NCI-H69 (cell line): ENCODE measurements at regions not wholly inside any gene's neighbourhood (a gene's known extent, or its start where the extent isn't known, plus 50 kb on each side); places are given as distances from the start of the nearest gene placed in this dataset.
A peak's percentile ranks its signal among the peaks of the same experiment; 100 is the strongest.
"Not testable (repeated sequence)": the region's sequence is repeated elsewhere in the genome, so short reads cannot be mapped to it uniquely, and the experiment has no call there.

Source experiments
- DNase-seq: peaks from one replicate; lab custom pipeline; 2025; lab: John Stamatoyannopoulos, UW

DNA sequence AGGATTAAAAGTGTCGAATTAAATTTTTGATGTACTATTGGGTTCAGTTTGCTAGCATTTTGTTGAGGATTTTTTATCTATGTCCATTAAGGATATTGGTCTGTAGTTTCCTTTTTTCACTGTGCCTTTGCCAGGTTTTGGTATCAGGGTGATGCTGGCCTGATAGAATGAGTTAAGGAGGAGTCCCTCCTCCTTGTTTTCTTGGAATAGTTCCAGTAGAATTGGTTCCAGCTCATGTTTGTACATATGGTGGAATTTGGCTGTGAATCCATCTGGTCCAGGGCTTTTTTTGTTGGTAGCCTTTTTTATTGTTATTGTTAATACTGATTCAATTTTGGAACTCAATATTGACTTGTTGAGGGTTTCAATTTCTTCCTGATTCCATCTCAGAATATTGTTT lies 141.8 kb downstream of the SIM1 start:
- peak; percentile 55 for DNase-seq

DNA sequence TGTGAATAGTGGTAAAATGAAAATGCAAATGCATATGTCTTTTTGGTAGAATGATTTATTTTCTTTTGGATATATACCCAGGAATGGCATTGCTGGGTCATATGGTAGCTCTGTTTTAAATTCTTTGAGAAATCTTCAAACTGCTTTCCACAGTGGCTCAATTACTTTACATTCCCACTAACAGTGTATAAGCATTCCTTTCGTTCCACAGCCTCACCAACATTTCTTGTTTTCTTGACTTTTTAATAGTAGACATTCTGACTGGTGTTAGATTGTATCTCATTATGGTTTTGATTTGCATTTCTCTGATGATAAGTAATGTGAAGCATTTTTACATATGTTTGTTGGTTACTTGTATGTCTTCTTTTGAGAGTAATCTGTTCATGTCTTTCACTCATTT lies 144.0 kb downstream of the SIM1 start:
- no peak for DNase-seq

DNA sequence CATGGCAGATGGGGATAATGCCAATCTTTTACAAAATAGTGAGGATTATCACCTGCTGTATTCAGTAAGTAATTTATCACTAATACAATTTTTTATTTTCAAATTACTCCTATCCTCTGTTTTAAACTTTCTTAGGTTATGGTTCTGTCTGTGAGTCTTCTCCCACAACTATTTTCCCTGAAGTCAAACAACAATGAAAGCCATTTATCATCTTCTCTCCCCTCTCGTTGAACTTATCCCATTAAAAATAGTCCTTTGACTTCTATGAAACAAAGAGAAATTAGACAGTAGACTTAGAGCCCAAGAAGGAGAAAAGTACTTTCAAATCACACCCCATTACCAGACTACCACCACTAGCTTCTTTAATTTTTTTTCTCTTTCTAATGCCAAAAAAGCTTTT lies 147.7 kb downstream of the SIM1 start:
- DNase-seq: no peak

DNA sequence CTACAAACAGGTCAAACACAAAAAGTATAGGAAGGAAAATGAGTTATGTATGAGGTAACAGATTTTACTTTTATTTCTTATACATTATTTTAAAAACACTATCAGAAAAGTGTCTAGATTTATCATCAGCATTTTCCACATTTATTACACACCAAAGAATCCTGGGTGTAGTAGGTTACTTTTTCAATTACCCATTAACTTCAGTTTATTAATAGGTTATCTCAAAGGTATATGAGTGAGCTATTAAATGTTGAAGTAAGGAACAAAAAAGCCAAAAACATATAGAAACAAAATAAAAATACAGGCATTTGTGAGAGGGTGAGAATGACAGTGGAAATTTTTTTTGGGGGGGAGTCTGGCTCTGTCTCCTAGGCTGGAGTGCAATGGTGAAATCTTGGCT lies 150.5 kb downstream of the SIM1 start:
- DNase-seq: no peak

DNA sequence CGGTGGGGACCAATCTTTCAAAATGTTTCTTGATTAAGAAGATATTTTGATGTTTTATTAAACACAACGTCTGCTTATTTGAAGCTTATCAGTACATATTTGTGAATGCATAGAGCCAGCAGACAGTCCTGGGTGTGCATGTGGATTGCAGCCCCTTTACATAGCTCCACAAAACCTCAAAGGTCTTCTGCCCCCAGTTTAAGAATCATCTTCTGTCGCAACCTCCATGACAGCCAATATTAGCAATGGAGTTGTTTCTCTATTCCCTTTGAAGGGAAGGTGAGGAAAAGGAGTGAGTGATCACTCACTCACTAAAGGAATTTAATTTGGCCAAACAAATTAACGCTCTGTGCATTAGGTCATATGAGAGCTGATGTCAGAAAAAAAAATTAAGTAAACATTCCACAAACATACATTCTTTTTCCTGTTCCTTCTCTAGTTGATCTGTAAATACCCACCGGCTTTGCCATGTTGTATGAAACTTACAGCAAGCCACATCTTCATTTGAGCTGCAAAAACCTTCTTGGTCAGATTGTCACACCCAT lies 152.9 kb downstream of the SIM1 start:
- no peak for DNase-seq

DNA sequence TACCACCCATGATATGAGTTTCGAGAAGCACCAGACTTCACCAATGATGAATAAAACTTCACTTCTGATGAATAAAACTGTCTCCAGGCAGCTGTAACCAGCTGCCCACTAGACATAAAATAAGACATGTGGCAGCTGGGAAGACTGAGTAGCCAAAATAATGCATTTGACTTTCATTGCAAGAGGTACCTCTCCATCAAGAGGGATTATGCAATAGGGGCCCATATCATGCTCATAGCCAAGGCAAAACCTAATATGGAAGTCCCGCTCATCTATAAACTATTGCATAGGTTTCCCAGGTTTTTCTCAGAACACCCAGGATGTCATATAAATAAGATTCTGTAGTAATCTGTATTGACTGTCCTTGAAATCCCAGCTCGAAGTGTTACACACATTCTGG lies 155.5 kb downstream of the SIM1 start:
- no peak for DNase-seq

DNA sequence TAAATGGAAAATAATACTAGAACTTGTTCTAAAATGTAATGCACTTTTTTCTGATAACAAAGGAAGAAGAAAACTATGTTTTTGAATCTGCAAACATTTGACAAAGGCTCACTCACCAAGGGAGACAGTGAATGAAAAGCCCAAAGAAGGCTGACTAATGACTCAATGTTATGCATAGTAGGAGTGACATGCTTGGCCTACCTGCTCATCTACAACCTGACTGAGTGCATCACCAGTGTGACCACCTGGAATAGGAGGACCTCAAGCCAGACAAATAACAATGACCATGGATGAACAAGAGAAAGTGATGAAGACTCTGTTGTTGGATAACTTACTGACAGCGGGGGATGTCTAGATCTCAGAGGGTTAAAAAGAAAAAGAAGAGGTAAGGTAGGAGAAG lies 157.2 kb downstream of the SIM1 start:
- DNase-seq: no peak

DNA sequence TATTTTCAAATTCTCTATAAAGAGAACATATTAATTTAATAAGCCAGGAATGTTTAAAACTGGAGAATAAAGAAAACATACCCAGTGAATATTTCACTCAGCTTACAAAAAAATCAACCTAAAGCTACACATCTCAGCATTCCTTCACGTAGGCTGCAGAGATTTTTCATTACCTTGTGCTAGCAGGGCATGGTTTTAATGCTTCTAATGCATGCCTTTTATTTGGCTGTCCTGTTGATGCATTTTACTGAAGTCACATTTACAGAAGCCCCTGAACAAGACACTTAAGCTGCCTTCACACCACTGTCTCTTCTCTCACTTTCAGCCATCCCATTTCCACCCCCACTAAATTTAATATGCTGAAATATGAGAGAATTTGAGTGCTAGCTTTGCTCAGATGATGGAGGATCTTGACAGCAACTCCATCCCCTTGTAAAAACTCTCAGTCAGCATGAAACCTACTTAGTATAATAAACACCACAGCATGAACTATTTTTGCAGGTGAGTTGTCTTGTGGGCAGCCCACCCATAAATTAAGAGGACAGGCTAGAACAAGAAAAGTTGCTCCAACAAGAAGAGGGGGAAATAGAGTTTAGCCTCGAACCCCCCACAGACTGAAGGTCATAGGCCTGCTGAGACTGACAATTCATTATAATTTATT lies 159.4 kb downstream of the SIM1 start:
- peak; percentile 39 for DNase-seq

DNA sequence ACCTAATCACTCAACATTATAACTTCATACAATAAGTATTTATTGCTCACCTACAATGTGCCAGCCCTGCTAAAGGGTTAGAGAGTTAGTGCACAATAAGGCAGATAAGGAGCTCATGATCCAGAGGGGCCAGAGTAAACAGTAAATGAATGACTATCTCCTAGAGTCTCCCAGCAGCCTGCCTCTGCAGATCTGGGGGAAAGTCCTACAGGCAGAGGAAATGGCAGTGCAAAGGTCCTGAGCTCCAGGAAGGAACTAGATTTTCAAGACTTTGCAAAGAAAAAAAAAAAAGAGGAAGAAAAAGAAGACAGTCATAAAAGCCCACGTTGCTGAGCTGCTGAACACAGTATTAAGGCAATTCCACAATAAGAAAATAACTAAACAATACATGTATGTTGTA lies 160.1 kb downstream of the SIM1 start:
- peak; percentile 24 for DNase-seq

DNA sequence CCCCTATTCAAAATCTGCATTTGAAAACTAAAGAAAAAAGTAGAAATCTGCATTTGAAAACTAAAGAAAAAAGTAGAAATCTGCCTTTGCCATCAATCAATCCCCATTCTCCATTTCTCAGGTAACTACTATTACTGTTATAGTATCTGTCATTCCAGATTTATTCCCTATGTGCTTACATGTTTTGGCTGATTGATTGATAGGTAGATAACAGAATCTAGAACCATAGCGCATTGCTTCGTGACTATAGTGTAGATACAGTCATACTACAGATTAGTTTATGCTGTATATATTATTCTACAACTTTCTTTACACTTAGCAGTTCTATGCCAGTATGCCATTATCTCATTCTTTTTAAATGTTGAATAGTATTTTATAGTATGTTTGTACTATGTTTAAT lies 163.0 kb downstream of the SIM1 start:
- DNase-seq: no peak

DNA sequence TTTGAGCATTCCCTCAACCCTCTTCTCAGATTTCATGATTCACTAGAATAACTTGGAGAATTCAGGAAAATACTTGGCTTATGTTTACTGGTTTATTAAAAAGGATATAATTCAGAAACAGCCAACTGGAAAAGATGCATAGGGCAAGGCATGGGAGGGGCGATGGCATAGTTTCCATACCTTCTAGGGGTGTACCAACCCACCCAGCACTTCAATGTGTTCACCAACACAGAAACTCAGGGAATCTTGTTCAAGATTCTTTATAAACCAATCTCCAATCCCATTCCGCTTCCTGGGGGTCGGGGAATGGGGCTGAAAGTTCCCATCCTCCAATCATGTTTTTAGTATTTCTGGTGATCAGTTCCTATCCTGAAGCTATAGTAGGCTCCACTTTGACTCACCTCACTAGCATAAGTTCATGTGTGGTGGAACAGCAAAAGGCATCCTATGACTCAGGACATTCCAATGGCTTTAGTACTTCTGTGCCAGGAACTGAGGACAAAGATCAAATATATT lies 164.4 kb downstream of the SIM1 start:
- no peak for DNase-seq

DNA sequence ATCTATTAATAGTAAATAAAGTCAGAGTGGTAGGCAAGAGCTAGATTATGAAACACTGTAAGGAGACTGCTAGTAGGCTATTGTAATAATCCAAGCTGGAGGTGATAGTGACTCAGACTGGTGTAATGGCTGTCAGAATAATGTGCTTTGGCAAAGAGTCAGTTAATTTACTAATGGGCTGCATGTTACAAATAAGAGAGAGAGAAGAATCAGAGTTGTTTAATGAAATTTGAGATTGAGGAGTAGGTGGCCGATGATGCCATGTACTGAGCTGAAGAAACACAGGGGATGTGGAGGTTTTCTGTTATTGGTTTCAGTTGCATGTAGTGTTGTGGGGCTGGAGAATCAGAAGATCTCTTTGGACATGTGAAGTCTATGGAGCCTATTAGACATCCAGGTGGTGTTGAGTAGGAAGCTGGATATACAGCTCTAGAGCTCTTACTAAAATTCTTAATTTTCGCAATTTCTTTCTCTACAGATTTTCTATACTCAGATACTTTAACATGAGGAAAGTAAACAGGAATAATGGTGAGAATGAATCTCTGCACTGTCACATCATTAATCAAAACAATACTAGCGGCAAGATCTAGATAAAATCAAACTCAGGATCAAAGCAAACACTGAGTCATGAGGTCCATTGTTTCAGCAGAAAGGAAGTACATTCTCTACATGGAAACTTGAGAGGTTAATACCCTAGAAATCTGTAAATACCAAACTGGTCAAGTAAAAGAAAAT lies 167.7 kb downstream of the SIM1 start:
- DNase-seq: peak; percentile 73

DNA sequence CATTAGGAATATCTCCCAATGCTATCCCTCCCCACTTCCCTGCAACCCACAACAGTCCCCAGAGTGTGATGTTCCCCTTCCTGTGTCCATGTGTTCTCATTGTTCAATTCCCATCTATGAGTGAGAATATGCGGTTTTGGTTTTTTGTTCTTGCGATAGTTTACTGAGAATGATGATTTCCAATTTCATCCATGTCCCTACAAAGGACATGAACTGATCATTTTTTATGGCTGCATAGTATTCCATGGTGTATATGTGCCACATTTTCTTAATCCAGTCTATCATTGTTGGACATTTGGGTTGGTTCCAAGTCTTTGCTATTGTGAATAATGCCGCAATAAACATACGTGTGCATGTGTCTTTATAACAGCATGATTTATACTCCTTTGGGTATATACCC lies 169.5 kb downstream of the SIM1 start:
- not testable (repeated sequence) for DNase-seq

DNA sequence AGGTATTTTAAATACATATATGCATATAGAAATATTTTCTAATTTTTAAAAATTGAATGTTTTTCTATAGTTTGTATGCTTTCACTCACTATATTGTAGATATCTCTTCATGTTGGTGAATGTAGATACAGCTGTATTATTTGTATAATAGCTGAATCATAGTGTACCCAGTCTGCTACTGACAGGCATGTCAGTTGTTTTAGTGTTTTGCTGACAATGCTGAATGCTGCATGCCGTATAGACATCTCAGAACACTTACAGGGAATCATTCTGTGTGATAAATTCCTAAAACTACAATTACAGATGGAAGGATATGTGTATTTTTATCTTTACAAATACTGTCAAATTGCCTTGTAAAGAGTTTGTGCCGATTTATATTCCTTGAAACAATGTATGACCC lies 175.4 kb downstream of the SIM1 start:
- DNase-seq: peak; percentile 36

DNA sequence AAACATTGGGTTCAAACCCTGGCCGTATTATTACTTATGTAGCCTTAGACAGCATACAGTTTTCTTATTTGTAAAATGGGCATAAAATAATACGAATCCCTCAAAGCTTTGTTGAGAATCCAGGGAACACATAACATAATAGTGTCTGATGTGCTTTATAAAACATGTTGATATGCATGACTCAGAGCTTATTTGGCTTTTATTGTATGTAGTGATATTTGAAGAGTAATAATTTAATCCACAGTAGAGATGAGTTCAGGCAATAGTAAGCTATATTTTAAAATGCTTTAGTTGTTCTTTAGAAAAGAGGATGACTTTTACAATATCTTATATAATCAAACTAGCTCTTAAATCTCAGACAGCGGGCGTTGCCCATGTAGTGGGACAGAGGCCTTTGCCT lies 176.4 kb downstream of the SIM1 start:
- no peak for DNase-seq

DNA sequence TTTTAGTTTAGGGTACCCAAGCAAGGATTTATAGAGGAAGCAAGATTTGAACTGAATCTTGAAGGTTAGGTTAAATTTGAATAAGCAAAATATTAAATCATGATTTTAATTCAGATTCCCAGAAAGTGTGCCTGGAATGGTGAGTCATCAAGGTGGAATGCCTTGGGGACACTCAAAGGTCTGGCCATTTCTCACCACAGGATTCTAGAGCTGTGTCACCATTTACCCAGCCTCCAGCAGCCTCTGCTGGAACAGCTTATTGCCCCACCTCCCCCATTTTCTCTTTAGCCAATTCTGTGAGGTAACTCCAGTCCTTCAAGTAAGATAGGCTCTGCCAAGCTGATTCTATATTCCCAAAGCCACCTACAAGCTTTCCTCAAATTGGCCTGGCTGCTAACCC lies 181.4 kb downstream of the SIM1 start:
- DNase-seq: peak; percentile 46

DNA sequence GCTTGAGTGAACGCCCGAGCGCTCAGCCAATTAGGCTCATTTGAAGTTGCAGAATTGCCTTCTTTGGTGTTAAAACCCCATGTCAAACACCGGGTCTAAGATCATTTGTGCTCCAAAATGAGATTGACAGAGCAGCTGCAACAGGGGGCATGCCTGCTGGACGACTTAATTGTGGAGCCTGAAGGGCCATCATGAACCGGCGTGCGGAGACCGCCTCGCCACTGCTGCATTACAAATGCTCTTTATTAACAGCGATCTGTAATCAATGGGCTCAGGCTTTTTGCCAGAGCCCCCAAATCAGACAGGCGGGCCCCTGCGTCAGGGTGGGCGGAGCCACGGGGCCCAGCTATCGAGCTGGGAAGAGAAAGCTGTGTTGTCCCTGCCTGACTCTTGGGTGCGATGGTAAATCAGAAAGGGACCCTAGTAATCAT lies 183.2 kb downstream of the SIM1 start:
- DNase-seq: peak; percentile 83

DNA sequence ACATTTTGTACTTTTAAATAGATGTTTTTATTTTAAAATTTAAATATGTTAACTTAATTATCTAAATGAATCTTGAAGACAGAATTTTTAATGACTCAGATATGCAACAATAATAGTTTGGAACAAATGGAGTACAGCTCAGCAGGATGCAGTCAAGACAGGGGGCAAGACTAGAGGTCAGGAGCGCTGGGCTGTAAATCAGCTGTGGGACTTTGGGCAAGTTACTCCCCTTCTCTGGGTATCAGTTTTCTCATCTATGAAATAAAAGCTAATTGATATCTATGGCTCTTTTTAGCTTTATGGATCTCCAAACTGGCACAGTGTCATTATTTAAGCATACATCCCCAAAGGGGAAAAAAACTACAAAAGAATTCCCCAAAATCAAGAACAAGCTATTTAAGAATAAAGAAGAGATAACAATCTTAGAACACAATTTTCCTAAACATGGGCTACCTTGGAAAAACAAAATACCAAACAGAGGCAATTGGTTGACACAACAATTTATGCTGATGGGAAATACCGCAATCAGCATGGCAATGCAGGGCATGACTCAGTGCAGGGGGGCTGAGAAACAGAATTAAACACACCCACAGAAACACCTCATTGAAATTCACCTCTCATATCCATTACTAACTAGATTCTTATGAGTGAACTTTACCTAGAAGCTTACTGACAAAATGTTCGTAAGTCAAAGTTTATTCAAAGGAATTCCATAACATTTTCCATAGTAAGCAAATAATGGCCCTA lies 188.2 kb downstream of the SIM1 start:
- no peak for DNase-seq

DNA sequence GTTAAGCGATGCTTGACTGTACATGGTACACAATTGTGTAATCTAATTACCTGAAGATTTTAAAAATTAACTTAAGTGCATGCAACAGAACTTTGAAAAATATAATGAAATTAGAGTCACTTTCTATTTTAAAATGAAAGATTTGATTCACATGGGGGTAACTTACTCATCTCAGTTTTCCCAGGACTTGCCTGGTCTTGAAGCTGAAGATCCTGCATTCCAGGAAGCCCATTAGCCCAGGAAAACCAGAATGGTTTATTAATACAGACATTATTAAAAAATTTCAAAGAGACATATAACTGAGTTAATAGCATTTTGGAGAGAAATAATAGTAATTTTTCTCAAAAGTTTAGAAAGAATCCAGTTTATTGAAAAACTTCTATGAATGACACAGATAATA lies 190.6 kb downstream of the SIM1 start:
- DNase-seq: no peak

DNA sequence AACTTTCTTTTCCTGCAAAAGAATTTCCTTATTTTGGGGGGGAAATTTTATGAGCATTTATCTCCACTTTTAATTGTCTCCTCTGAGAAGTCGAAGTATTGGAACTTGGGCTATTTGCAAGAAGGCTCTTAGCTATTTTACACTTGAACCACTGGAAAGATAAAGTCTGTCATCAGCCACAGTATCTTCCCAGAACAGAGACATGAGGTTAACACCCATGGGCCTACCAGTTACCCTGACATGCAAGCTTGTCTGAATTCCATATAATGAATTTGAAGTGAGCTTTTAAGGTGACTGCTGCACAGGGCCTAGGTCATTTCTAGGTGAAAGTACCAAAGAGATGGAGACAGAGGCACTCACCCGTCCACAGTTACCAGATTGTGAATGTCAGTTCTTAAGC lies 193.1 kb downstream of the SIM1 start:
- DNase-seq: no peak

DNA sequence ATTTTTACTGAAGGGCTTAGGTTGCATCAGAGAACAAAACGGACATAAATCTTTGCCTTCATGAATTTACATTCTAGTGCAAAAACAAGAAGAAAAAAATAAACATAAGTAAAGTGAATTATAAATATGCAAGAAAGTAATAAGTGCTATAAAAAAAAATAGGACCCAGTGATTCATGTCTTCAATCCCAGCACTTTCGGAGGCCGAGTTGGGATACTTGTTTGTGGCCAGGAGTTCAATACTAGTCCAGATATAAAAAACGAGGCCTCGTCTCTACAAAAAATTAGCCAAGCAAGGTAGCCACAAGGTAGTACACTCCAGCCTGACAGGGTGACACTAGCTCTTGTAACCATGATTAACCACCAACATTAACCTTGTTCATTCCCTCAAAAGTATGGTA lies 193.5 kb downstream of the SIM1 start:
- DNase-seq: no peak

DNA sequence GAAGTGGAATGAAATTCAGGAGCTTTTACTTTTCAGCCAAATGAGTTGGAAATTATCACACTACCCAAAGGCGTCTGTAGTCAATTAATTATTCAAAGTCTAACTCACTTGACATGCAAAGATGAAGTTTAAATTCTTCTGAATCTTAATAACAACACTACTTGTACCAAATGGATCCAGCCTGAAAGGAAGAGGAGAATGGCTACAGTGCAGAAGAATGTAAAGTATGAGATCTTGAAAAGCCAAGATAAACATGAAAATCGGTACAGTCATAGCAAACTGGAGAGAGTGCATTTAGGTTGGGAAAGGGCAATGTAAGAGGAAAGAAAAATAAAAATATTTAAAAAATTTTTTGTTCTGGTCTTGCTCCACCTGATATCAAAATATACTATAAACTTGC lies 195.5 kb downstream of the SIM1 start:
- DNase-seq: no peak

DNA sequence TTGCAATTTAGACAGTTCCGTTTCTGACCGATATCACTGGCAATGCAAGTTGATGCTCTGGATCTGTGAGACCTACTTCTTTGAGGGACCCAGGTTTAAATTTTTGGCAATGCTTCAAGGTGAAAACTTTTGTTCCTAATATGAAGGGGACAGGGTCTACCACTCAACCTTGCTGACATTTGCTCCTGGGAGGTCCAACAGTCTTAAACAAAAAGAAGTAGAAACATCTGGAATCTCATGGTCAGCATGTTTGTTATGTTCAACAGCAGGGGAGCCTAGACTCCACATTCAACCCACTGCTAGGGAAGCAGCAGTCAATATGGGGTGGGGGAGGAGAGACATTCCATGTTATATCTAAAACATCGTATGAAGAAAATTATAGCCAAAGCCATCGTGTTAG lies 196.4 kb downstream of the SIM1 start:
- DNase-seq: no peak
